Astrocyte of the cerebellum (primary cell): ENCODE measurements at regions not wholly inside any gene's neighbourhood (a gene's known extent, or its start where the extent isn't known, plus 50 kb on each side); places are given as distances from the start of the nearest gene placed in this dataset.

ENCODE experiments used
- DNase-seq: peaks from one replicate; pipeline ENCODE4 v3.0.0-alpha.2; 2011; ENCODE audit warnings: low read depth
- H3K4me3 ChIP-seq: 2 replicates; pipeline ENCODE4 v1.5.1; 2011; ENCODE audit warnings: mild to moderate bottlenecking, low read depth, low read length, moderate library complexity
- in situ Hi-C: cut with HindIII; loops from 2 replicates; pipeline ENCODE4 v1.10.0; 2017; ENCODE audit warnings: low sequenced_read_pairs
- TF ChIP-seq, protein P1 (sequence below): IDR thresholded peaks from 2 replicates; pipeline ENCODE4 v1.5.1; 2012; ENCODE audit warnings: low read length, low read depth, moderate library complexity, mild to moderate bottlenecking; ENCODE audit errors: missing control alignments

DNA sequence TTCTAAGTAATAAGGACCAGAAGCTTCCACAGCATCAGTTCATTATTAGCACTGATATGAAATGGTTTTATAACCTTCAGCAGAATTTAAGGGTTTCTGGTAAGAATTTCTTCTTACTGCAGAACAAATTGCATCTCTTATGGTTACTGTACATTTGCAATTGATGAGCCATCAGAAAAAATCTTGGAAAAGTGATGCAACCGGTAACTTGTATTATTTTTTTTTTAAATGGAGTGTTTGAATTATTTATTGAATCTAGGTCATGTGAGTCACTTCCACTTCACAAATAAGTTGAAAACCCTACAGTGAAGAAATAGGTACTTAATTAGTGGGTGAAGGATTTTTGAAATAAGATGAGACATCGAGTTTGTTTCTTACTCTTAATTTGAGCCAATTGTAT is 786.0 kb downstream of the TUSC7 start:
- H3K4me3 ChIP-seq: no peak overlapping the region
- TF ChIP-seq, protein P1, sequence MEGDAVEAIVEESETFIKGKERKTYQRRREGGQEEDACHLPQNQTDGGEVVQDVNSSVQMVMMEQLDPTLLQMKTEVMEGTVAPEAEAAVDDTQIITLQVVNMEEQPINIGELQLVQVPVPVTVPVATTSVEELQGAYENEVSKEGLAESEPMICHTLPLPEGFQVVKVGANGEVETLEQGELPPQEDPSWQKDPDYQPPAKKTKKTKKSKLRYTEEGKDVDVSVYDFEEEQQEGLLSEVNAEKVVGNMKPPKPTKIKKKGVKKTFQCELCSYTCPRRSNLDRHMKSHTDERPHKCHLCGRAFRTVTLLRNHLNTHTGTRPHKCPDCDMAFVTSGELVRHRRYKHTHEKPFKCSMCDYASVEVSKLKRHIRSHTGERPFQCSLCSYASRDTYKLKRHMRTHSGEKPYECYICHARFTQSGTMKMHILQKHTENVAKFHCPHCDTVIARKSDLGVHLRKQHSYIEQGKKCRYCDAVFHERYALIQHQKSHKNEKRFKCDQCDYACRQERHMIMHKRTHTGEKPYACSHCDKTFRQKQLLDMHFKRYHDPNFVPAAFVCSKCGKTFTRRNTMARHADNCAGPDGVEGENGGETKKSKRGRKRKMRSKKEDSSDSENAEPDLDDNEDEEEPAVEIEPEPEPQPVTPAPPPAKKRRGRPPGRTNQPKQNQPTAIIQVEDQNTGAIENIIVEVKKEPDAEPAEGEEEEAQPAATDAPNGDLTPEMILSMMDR: no peak
- in situ Hi-C loops: no loop called here
- DNase-seq: no peak

DNA sequence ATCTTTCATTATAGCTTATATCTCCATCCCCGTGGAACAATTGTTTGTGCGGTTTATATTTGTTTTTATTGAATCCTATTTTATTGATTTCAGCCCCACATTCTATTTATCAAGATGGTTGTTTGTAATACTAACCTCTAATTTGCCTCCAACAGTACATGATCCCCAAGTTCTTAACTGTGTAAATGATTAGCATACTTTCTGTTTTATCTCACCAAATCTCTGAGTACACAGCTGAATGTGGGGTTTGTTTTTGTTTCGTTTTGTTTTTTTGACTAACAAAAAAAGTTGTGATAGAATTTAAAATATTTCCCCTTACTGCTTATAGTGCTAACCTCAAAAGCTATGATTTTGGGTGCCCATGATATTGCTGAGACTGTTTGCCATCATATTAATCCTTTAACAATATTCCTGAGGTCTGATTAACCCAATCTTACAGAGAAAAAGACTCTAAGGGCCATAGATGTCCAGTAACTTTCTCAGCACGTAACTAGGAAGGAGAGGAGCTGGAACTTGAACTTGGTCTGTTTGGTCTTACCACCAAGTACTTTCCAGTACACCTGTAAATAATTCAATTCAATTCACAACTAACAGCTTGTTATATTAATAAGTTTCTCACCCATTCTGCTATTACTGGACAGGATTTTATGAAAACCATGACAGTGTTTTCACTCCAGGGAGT is 789.8 kb downstream of the TUSC7 start:
- in situ Hi-C loops: no loop called here

DNA sequence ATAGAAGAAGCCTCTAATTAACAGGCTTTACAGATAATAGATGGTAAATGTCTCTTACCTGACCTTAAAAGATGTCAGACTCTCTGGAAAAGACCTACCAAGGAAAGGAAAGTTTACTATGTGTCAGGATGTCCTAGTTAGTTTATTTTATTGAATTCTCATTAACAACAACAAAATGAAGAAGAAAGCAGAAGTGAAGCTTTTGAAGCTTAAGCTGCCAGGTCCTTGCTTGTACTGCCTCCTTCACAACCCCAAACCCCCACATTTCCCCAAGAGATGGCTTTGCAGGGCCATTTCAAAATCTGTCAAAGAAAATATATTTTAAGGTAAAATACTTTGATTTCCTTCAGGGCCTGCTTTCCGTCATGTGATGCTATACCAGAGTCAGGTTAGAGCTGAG is 798.4 kb downstream of the TUSC7 start:
- DNase-seq: no peak
- H3K4me3 ChIP-seq: no peak overlapping the region
- TF ChIP-seq, protein P1: no peak
- in situ Hi-C loops: no loop called here

More for the DNA sequence above, 789.8 kb downstream of the TUSC7 start:
- H3K4me3 ChIP-seq: no peak overlapping the region
- TF ChIP-seq, protein P1: no peak
- DNase-seq: no peak

DNA sequence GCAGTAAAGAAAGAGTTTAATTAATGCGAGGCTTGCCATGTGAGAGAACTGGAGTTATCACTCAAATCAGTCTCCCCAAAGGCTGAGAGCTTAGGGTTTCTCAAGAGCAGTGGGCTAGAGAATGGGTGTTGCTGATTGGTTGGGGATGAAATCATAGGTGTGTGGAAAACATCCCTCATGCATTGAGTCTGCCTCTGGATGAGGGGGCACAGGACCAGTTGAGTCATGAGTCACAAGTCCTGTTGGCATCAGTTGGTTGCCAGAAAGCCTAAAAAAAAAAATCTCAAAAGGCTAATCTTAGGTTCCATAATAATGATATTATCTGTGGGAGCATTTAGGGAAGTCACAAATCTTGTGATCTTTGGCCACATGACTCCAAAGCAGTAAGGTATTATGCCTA is 800.3 kb downstream of the TUSC7 start:
- no peak overlapping the region for H3K4me3 ChIP-seq
- no peak for DNase-seq
- in situ Hi-C loops: no loop called here
- TF ChIP-seq, protein P1: no peak

DNA sequence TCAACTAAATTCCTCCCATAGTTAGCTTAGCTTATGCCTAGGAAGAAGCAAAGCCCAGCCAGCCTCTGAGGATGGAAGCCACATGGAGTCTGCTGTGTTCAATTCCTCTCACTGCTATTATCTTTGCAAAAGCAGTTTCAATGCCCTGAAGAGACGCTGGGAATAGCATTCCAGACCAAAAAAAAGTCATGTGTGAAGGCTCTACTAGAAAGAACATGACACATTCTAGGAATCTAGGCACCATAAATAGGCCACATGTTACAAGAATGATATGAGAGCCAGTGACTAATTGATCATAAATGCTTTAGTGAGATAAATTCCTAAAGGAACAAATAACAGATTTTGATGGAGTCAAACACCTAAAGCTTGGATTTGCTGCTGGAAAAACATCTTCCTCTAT is 800.8 kb downstream of the TUSC7 start:
- TF ChIP-seq, protein P1: no peak
- DNase-seq: no peak
- in situ Hi-C loops: no loop called here
- no peak overlapping the region for H3K4me3 ChIP-seq

DNA sequence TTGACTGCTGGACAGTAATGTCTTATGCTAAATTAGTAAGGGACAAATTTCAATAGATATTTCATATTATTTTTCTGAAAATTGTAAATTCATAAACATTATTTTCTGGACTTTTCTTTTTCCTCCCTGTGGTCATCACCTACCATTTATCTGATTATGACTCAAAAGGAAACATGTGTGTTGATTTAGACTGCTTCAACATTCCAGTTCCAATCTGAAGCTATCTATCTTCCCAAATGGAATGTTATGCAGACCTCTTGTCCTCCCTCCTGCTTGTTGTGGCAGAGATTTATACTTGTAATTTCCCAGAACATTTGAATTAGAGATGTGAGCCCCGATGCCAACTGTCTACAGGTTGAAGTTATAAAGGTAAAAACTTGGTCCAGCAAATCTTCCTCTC is 803.4 kb downstream of the TUSC7 start:
- in situ Hi-C loops: no loop called here
- TF ChIP-seq, protein P1: no peak
- no peak for DNase-seq
- no peak overlapping the region for H3K4me3 ChIP-seq

DNA sequence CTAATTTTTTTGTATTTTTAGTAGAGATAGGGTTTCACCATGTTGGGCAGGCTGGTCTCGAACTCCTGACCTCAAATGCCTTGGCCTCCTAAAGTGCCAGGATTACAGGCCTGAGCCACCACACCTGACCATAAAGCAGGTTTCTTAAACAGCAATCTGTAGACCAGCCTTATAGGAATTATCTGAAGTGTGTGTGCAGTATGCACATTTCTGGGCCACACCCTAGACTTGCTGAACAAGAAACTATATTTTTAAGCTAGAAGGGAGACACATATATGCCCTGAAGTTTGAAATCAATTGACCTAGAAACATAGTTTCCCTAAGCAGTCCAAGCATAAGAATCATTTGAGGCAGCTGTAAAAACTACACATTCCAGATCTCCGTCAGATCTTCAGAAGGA is 805.7 kb downstream of the TUSC7 start:
- no peak overlapping the region for H3K4me3 ChIP-seq
- TF ChIP-seq, protein P1: no peak
- no peak for DNase-seq
- in situ Hi-C loops: no loop called here
